ENCODE measurements at regions not wholly inside any gene's neighbourhood (a gene's known extent, or its start where the extent isn't known, plus 50 kb on each side); places are given as distances from the start of the nearest gene placed in this dataset.

- Histone ChIP-seq H3K56ac (ENCODE audit: extremely low read depth, insufficient read depth, low read length) (no peak overlapping the region), H2BK20ac (ENCODE audit: low read depth, low read length) (no peak overlapping the region), H4K5ac (ENCODE audit: low read depth, low read length) (no peak overlapping the region), H3K14ac (replicated peaks; ENCODE audit: low read depth, low read length) (no peak overlapping the region), H3K27me3 (ENCODE audit: control insufficient read depth, insufficient read depth, low read length) (no peaks in the 10 kb centered on the region), H2BK5ac (ENCODE audit: low read depth, low read length, poor library complexity, severe bottlenecking) (no peak overlapping the region), H2AK9ac (replicated peaks; ENCODE audit: low read depth, low read length, poor library complexity) (no peak overlapping the region), H3K4me3 (ENCODE audit: insufficient read depth, low read depth, low read length) (no peak overlapping the region), H3K9me1 (ENCODE audit: insufficient read depth, low read length) (no peaks in the 10 kb centered on the region), H3K9me3 (ENCODE audit: control insufficient read depth, insufficient read depth, low read length) (peaks cover 12% of the 10 kb centered on the region), H3K4me1 (ENCODE audit: control insufficient read depth, insufficient read depth, low read length) (no peaks in the 10 kb centered on the region), H4K91ac (ENCODE audit: insufficient read depth, low read depth, low read length) (no peak overlapping the region), H2BK15ac (ENCODE audit: low read depth, low read length) (no peak overlapping the region), H2AK5ac (ENCODE audit: low read depth, low read length) (no peak overlapping the region), H4K8ac (ENCODE audit: low read depth in 2 of 2, low read length in 2 of 2) (no peak overlapping the region), H2AFZ (replicated peaks; ENCODE audit: low read length, poor library complexity) (no peak overlapping the region), H3K4ac (ENCODE audit: low read depth, low read length) (no peak overlapping the region), H3K18ac (ENCODE audit: low read depth, low read length) (no peak overlapping the region), H3K27ac (ENCODE audit: insufficient read depth, low read length) (no peak overlapping the region), H3K79me1 (ENCODE audit: low read depth in 1 of 2, low read length in 2 of 2) (no peaks in the 10 kb centered on the region), H4K20me1 (ENCODE audit: insufficient read depth, low read length) (no peaks in the 10 kb centered on the region), H3K4me2 (ENCODE audit: low read depth, low read length) (no peak overlapping the region), H3K9ac (ENCODE audit: low read depth, low read length) (no peak overlapping the region), H3K23ac (ENCODE audit: low read depth, low read length) (no peak overlapping the region), H3K36me3 (ENCODE audit: control insufficient read depth, insufficient read depth, low read length) (no peaks in the 10 kb centered on the region), H2BK120ac (ENCODE audit: low read depth, low read length) (no peak overlapping the region)
- DNase-seq = no peak
- intact Hi-C loops (cut with micrococcal nuclease) (no loop called here), in situ Hi-C loops (cut with MboI; ENCODE audit: low sequenced_read_pairs) (no loop called here), dilution Hi-C loops (cut with HindIII; ENCODE audit: low sequenced_read_pairs, unreplicated experiment) (no loop called here)
- TF ChIP-seq SMC3 (IDR thresholded peaks at IDR 0.05; ENCODE audit: low read depth, low read length) (no peak), FOS (IDR thresholded peaks at IDR 0.05; ENCODE audit: low read depth, low read length) (no peak), NFE2L2 (IDR thresholded peaks at IDR 0.05; ENCODE audit: low read depth, low read length) (no peak), MXI1 (IDR thresholded peaks at IDR 0.05; ENCODE audit: borderline replicate concordance, low read depth, low read length) (no peak), CHD1 (IDR thresholded peaks at IDR 0.05; ENCODE audit: low read depth, low read length) (no peak), CTCF (conservative IDR thresholded peaks at IDR 0.05; ENCODE audit: low read depth, low read length) (no peak), MAFK (IDR thresholded peaks at IDR 0.05; ENCODE audit: low read depth, low read length) (no peak), RCOR1 (IDR thresholded peaks at IDR 0.05; ENCODE audit: insufficient replicate concordance, low read length) (no peak), POLR2A (IDR thresholded peaks at IDR 0.05; ENCODE audit: low read depth, low read length) (no peak), CEBPB (IDR thresholded peaks at IDR 0.05; ENCODE audit: low read depth, low read length) (no peak), MAZ (IDR thresholded peaks at IDR 0.05; ENCODE audit: borderline replicate concordance, low read depth, low read length) (no peak), RAD21 (IDR thresholded peaks at IDR 0.05; ENCODE audit: low read length) (no peak)
- no TSS peak for BruUV-seq (replicated peaks)
- CTCF ChIA-PET = no interaction called here
- no peak for ATAC-seq (ENCODE audit: low read depth)
- POLR2A ChIA-PET (ENCODE audit: unreplicated experiment) = no interaction called here
- WGBS, 2 experiments (ENCODE audit: extremely low coverage in 2 of 2, insufficient read length in 1 of 2) = no CpG with 5 or more reads among the region's 4 CpGs
Observed at GRCh38 chr6:8829296-8829695, 394.0 kb upstream of the SLC35B3 start.
